BLaER1 (cell line): ENCODE measurements at regions not wholly inside any gene's neighbourhood (a gene's known extent, or its start where the extent isn't known, plus 50 kb on each side); places are given as distances from the start of the nearest gene placed in this dataset.

Experiments used
- H3K27ac ChIP-seq: shearing (Covaris generic); formaldehyde crosslinking; 2 replicates; pipeline ENCODE4 v1.8.1; 2022
- H3K27me3 ChIP-seq: shearing (Covaris generic); formaldehyde crosslinking; 2 replicates; pipeline ENCODE4 v1.8.1; 2022
- H3K36me3 ChIP-seq: shearing (Covaris generic); formaldehyde crosslinking; 2 replicates; pipeline ENCODE4 v1.8.1; 2022
- H3K4me1 ChIP-seq: shearing (Covaris generic); formaldehyde crosslinking; 2 replicates; pipeline ENCODE4 v1.8.1; 2022
- H3K4me2 ChIP-seq: shearing (Covaris generic); formaldehyde crosslinking; 2 replicates; pipeline ENCODE4 v1.8.1; 2022
- H3K4me3 ChIP-seq: shearing (Covaris generic); formaldehyde crosslinking; 2 replicates; pipeline ENCODE4 v1.8.1; 2022
- H3K9ac ChIP-seq: shearing (Covaris generic); formaldehyde crosslinking; 2 replicates; pipeline ENCODE4 v1.8.1; 2022
- H3K9me3 ChIP-seq: shearing (Covaris generic); formaldehyde crosslinking; 2 replicates; pipeline ENCODE4 v1.8.1; 2022
- H4K20me1 ChIP-seq: shearing (Covaris generic); formaldehyde crosslinking; 2 replicates; pipeline ENCODE4 v1.8.1; 2022
- Cebpa-rat ChIP-seq: shearing (Covaris generic); IDR thresholded peaks from 2 replicates; pipeline ENCODE4 v1.8.1; 2022

DNA sequence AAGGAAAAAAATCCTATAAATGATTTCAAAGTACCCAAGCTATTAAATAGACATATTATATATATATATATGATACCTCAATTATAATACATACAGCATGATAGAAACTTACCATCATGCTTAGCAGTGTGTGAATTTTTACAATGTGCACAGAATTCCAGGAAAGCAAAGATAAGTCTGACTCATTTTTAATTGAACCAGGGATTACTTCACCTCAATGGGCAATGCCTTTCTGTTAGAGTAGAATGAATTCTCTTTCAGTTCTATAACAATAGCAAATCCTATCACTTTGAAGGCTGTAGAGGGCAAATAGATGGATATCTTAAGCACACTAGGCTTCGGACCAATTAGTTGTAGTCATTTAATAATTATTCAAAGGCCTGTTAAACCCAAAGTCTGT, 54.8 kb upstream of the P3H2 start:
- Histone ChIP-seq H3K9me3 (peaks cover 5% of the 10 kb centered on the region; the same call in 1 of the 2 replicates), H3K36me3 (no peaks in the 10 kb centered on the region), H3K4me3 (no peak overlapping the region), H4K20me1 (no peaks in the 10 kb centered on the region), H3K27me3 (no peaks in the 10 kb centered on the region), H3K27ac (no peak overlapping the region), H3K9ac (no peak overlapping the region), H3K4me1 (no peaks in the 10 kb centered on the region), H3K4me2 (no peak overlapping the region)
- no peak for TF ChIP-seq Cebpa-rat

GRCh38 chr3:190174471-190174870, 53.8 kb upstream of the P3H2 start:
- no peak for TF ChIP-seq Cebpa-rat
- Histone ChIP-seq H4K20me1 (no peaks in the 10 kb centered on the region), H3K27ac (no peak overlapping the region), H3K4me2 (no peak overlapping the region), H3K4me1 (no peaks in the 10 kb centered on the region), H3K27me3 (no peaks in the 10 kb centered on the region), H3K4me3 (no peak overlapping the region), H3K9ac (no peak overlapping the region), H3K9me3 (peaks cover 5% of the 10 kb centered on the region; the same call in 1 of the 2 replicates), H3K36me3 (no peaks in the 10 kb centered on the region)

DNA sequence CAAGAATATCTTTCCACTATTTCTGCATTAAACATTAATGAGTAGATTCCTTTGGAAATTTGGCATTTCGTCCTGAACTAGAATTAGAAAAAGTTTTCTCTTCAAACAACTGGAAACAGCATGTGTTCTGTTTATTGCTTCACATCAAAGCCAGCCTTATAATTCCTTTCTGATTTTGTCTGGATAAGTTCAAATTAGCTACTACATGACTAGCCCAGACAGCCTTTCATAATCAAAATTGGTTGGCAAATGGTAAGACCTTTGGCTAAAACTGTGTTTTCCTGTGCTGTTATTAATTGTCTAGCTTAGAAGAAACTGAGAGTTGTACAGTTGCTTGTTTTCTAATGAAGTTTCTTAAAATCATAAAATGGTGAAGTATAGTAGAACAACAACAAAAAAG, 52.7 kb upstream of the P3H2 start:
- Histone ChIP-seq H3K27me3 (no peaks in the 10 kb centered on the region), H3K4me1 (no peaks in the 10 kb centered on the region), H3K36me3 (no peaks in the 10 kb centered on the region), H3K9ac (no peak overlapping the region), H3K27ac (no peak overlapping the region), H3K4me3 (no peak overlapping the region), H4K20me1 (no peaks in the 10 kb centered on the region), H3K9me3 (peaks cover 5% of the 10 kb centered on the region; the same call in 1 of the 2 replicates), H3K4me2 (no peak overlapping the region)
- TF ChIP-seq Cebpa-rat: no peak

- TF ChIP-seq Cebpa-rat: no peak
These were observed 52.1 kb upstream of the P3H2 start for GRCh38 chr3:190172751-190173150.

More at GRCh38 chr3:190172751-190173150, 52.1 kb upstream of the P3H2 start:
- H3K4me2 ChIP-seq: no peak overlapping the region
- no peak overlapping the region for H3K4me3 ChIP-seq
- no peaks in the 10 kb centered on the region for H4K20me1 ChIP-seq
- H3K9ac ChIP-seq: no peak overlapping the region
- H3K9me3 ChIP-seq: peaks cover 5% of the 10 kb centered on the region; the same call in 1 of the 2 replicates
- no peak overlapping the region for H3K27ac ChIP-seq
- H3K36me3 ChIP-seq: no peaks in the 10 kb centered on the region
- H3K27me3 ChIP-seq: no peaks in the 10 kb centered on the region
- no peaks in the 10 kb centered on the region for H3K4me1 ChIP-seq
